ENCODE measurements at regions not wholly inside any gene's neighbourhood (a gene's known extent, or its start where the extent isn't known, plus 50 kb on each side); places are given as distances from the start of the nearest gene placed in this dataset.

DNA sequence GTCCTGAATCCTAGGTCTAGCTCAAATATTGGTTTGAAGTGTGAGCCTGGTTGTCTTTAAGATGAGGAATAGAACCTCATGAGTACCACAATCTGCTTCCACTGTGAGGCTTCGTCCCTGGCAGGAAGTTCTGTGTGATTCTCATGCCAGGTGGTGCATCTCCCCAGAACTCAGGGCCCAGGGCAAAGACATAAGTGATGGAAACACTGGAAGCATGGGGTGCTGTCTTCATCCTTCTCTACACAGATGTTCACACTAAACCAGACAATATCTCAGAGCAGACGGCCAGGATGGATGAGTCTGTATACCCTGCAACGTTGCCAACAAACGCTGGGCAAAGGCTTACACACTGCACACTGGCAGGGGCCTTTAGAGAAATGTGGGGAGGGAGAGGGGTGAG, 475.9 kb upstream of the B3GAT1 start:
- H3K4me3 ChIP-seq (ENCODE audit: low read depth, low read length) = no peak overlapping the region
- no peak for TF ChIP-seq MYC (IDR thresholded peaks at IDR 0.05; ENCODE audit: low read depth, low read length)
- TF ChIP-seq, protein P1, sequence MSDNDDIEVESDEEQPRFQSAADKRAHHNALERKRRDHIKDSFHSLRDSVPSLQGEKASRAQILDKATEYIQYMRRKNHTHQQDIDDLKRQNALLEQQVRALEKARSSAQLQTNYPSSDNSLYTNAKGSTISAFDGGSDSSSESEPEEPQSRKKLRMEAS (IDR thresholded peaks at IDR 0.05; ENCODE audit: low read depth, low read length) = no peak
- TF ChIP-seq CTCF (IDR thresholded peaks at IDR 0.05; ENCODE audit: low read depth, low read length) = no peak
- no peak for TF ChIP-seq POLR2A (IDR thresholded peaks at IDR 0.05; ENCODE audit: extremely low read depth, insufficient read length)
- no peak for DNase-seq (ENCODE audit: low read depth)

DNA sequence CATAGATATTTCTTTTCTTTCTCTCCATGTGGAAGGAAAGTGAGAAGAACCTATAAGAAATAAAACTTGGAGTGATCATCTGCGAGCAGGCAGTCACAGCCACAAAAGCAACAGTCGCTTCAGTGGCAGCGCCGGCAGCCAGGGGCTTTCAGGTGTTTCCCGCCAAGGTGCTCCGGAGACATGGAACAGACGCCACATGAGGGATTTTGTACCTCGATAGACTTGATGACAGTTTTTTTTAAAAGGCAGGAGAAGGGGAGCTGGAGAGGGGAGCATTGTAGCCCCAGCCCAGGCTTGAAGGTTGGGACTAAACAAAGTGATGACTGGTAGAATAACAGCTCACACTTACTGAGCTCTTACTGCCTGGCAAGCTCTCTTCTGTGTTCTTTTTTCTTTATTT, 471.4 kb upstream of the B3GAT1 start:
- H3K4me3 ChIP-seq (ENCODE audit: low read depth, low read length) = no peak overlapping the region
- TF ChIP-seq MYC (IDR thresholded peaks at IDR 0.05; ENCODE audit: low read depth, low read length) (no peak), CTCF (IDR thresholded peaks at IDR 0.05; ENCODE audit: low read depth, low read length) (no peak), POLR2A (IDR thresholded peaks at IDR 0.05; ENCODE audit: extremely low read depth, insufficient read length) (no peak)
- TF ChIP-seq, protein P1 (IDR thresholded peaks at IDR 0.05; ENCODE audit: low read depth, low read length) = no peak
- no peak for DNase-seq (ENCODE audit: low read depth)

GRCh38 chr11:134882671-134883297, 470.7 kb upstream of the B3GAT1 start:
- TF ChIP-seq MYC (IDR thresholded peaks at IDR 0.05; ENCODE audit: low read depth, low read length) (no peak), POLR2A (IDR thresholded peaks at IDR 0.05; ENCODE audit: extremely low read depth, insufficient read length) (no peak)
- TF ChIP-seq, protein P1 (IDR thresholded peaks at IDR 0.05; ENCODE audit: low read depth, low read length) = no peak
- DNase-seq (ENCODE audit: low read depth) = no peak
- no peak overlapping the region for H3K4me3 ChIP-seq (ENCODE audit: low read depth, low read length)

DNA sequence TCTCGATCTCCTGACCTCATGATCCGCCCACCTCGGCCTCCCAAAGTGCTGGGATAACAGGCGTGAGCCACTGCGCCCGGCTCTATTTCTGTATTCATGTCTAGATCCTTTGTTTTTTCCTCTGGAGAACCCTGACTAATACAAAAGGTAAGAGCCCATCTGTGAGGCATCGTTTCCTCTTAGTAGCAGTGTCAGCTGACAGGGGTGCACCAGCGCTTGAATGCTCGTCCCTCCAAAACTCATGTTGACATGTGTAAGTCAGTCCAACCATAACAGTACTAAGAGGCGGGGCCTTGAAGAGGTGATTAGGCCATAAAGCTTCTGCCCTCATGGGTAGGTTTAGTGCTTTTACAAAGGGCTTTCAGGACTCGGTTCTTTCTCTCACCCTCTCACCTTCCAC, 470.1 kb upstream of the B3GAT1 start:
- TF ChIP-seq, protein P1 (IDR thresholded peaks at IDR 0.05; ENCODE audit: low read depth, low read length) = no peak
- TF ChIP-seq POLR2A (IDR thresholded peaks at IDR 0.05; ENCODE audit: extremely low read depth, insufficient read length) (no peak), CTCF (IDR thresholded peaks at IDR 0.05; ENCODE audit: low read depth, low read length) (no peak)
- H3K4me3 ChIP-seq (ENCODE audit: low read depth, low read length) = no peak overlapping the region
- DNase-seq (ENCODE audit: low read depth) = no peak

DNA sequence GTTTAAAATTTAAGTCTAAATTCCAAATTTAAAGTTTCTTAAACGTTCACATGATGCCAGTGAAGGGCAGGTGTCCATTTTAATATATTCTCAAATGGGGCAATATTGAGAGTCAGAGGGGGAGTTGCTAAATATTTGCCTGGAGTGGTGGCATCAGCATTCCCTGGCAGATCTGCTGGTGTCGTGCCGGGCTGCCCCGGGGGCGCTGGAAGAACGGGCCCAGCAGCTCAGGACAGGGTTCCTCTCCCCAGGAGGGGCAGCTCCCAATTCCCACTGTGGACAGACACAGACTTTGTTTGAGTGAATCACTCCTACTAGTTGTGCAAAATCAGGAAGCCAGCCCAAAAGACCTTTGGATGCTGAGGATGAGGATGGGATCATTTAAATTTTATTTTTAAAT, 468.7 kb upstream of the B3GAT1 start:
- no peak for DNase-seq (ENCODE audit: low read depth)
- H3K4me3 ChIP-seq (ENCODE audit: low read depth, low read length) = no peak overlapping the region
- TF ChIP-seq, protein P1 (IDR thresholded peaks at IDR 0.05; ENCODE audit: low read depth, low read length) = no peak
- TF ChIP-seq MYC (IDR thresholded peaks at IDR 0.05; ENCODE audit: low read depth, low read length) (no peak), POLR2A (IDR thresholded peaks at IDR 0.05; ENCODE audit: extremely low read depth, insufficient read length) (no peak), CTCF (IDR thresholded peaks at IDR 0.05; ENCODE audit: low read depth, low read length) (no peak)

DNA sequence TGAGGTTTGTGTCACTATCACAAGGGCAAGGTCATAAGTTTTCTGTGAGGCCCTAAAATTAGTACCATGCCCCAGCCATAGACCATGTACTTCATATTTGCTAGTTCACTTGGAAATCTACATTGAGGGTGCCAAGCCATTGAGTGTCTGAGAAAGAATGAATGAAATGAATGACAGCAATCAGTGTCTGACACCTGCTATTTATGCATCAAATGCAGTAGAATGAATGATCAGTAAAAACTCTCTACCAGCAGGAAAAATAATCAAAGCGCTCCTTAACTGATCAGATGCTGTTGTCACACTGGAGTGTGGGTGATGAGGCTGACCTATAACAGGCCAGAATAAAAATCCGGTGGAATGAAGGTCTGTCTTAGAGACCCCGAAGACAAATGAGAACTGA, 467.9 kb upstream of the B3GAT1 start:
- no peak for DNase-seq (ENCODE audit: low read depth)
- TF ChIP-seq MYC (IDR thresholded peaks at IDR 0.05; ENCODE audit: low read depth, low read length) = no peak
- no peak for TF ChIP-seq CTCF (IDR thresholded peaks at IDR 0.05; ENCODE audit: low read depth, low read length)
- TF ChIP-seq, protein P1 (IDR thresholded peaks at IDR 0.05; ENCODE audit: low read depth, low read length) = no peak
- TF ChIP-seq POLR2A (IDR thresholded peaks at IDR 0.05; ENCODE audit: extremely low read depth, insufficient read length) = no peak
- H3K4me3 ChIP-seq (ENCODE audit: low read depth, low read length) = no peak overlapping the region

Data from NB4 (cell line).